SK-N-SH (cell line): ENCODE measurements at regions not wholly inside any gene's neighbourhood (a gene's known extent, or its start where the extent isn't known, plus 50 kb on each side); places are given as distances from the start of the nearest gene placed in this dataset.

Source experiments
- CTCF ChIP-seq: fragments of 200-600 bp; sonication (generic); IDR thresholded peaks from 2 replicates; pipeline ENCODE4 v1.6.1; 2017; ENCODE audit warnings: antibody characterized with exemption, mild to moderate bottlenecking, moderate library complexity
- EP300 ChIP-seq, 2 experiments: IDR thresholded peaks; 2 replicates each; pipeline versions ENCODE4 v1.4.0 to v1.6.1; 2012; ENCODE audit warnings: borderline replicate concordance in 1 of 2, low read depth in 1 of 2, low read length in 1 of 2
- EZH2phosphoT487 ChIP-seq: fragments of 200-600 bp; sonication (generic); IDR thresholded peaks from 2 replicates; pipeline ENCODE4 v1.6.1; 2017; ENCODE audit warnings: low read depth, mixed run types, mild to moderate bottlenecking, antibody characterized with exemption, moderate library complexity, borderline replicate concordance
- GABPA ChIP-seq: IDR thresholded peaks from 2 replicates; pipeline ENCODE4 v1.4.0; 2012; ENCODE audit warnings: low read depth, mild to moderate bottlenecking
- MAX ChIP-seq: IDR thresholded peaks from 2 replicates; pipeline ENCODE4 v1.4.0; 2012; ENCODE audit warnings: low read depth
- MXI1 ChIP-seq: IDR thresholded peaks from 2 replicates; pipeline ENCODE4 v1.6.1; 2012; ENCODE audit warnings: mild to moderate bottlenecking, low read depth, low read length, improper control_type of control experiment
- POLR2AphosphoS5 ChIP-seq: IDR thresholded peaks from 2 replicates; pipeline ENCODE4 v1.6.1; 2012; ENCODE audit warnings: low read depth, low read length
- SMC3 ChIP-seq: IDR thresholded peaks from 2 replicates; pipeline ENCODE4 v1.6.1; 2012; ENCODE audit warnings: low read depth, low read length, improper control_type of control experiment

GRCh38 chr12:73321319-73321718 is 1049.1 kb downstream of the TRHDE start:
- no peak for TF ChIP-seq CTCF
- no peak for TF ChIP-seq EZH2phosphoT487
- TF ChIP-seq POLR2AphosphoS5 = no peak
- no peak for TF ChIP-seq MXI1
- no peak for TF ChIP-seq GABPA
- no peak for TF ChIP-seq SMC3
- no peak for TF ChIP-seq EP300 (IDR thresholded peaks at IDR 0.05; ENCODE audit: borderline replicate concordance in 1 of 2, low read depth in 1 of 2, low read length in 1 of 2)
- no peak for TF ChIP-seq MAX
